CD14-positive monocyte (primary cell): ENCODE measurements at regions not wholly inside any gene's neighbourhood (a gene's known extent, or its start where the extent isn't known, plus 50 kb on each side); places are given as distances from the start of the nearest gene placed in this dataset.
"Not testable (repeated sequence)": the region's sequence is repeated elsewhere in the genome, so short reads cannot be mapped to it uniquely, and the experiment has no call there.

Source experiments
- DNase-seq, 3 donors: peaks; one replicate each; pipeline ENCODE4 v3.0.0-alpha.2; 2011 to 2022
- H2AFZ ChIP-seq: 2 replicates; pipeline ENCODE4 v1.6.0; 2012; ENCODE audit warnings: mild to moderate bottlenecking, low read depth, low read length, inconsistent platforms; ENCODE audit not compliant: insufficient read depth, poor library complexity, severe bottlenecking
- H3K27ac ChIP-seq, 2 donors: 1 replicate in 1 of 2; 2 replicates in 1 of 2; pipeline ENCODE4 v1.5.1; 2012 to 2013; ENCODE audit warnings: low read length in 2 of 2, control low read depth in 1 of 2, inconsistent platforms in 1 of 2, low read depth in 1 of 2, mild to moderate bottlenecking in 1 of 2
- H3K27me3 ChIP-seq, 2 donors: one replicate each; pipeline versions ENCODE4 v1.6.0 to v1.6.1; 2011 to 2013; ENCODE audit warnings: low read length in 2 of 2; ENCODE audit not compliant: control insufficient read depth in 2 of 2, insufficient read depth in 2 of 2
- H3K36me3 ChIP-seq, 2 donors: replicated peaks in 1 of 2; 1 replicate in 1 of 2; 2 replicates in 1 of 2; pipeline versions ENCODE4 v1.5.1 to v1.6.1; 2012 to 2013; ENCODE audit warnings: low read length in 2 of 2, control low read depth in 1 of 2, inconsistent platforms in 1 of 2, mild to moderate bottlenecking in 1 of 2; ENCODE audit not compliant: insufficient read depth in 2 of 2, control insufficient read depth in 1 of 2
- H3K4me1 ChIP-seq, 2 donors: 1 replicate in 1 of 2; 2 replicates in 1 of 2; pipeline versions ENCODE4 v1.5.1 to v1.6.1; 2012 to 2013; ENCODE audit warnings: low read length in 2 of 2, control low read depth in 1 of 2, inconsistent platforms in 1 of 2, mild to moderate bottlenecking in 1 of 2, moderate library complexity in 1 of 2; ENCODE audit not compliant: insufficient read depth in 2 of 2, control insufficient read depth in 1 of 2
- H3K4me2 ChIP-seq: replicated peaks from 2 replicates; pipeline ENCODE3; 2012; ENCODE audit warnings: low read length, moderate library complexity, mild to moderate bottlenecking; ENCODE audit not compliant: poor library complexity, severe bottlenecking; ENCODE audit errors: extremely low read depth
- H3K4me3 ChIP-seq, 3 experiments: fragments of 200-600 bp in 1 of 3; sonication (generic) in 1 of 3; replicated peaks in 1 of 3; 1 replicate in 2 of 3; 2 replicates in 1 of 3; pipeline ENCODE4 v1.5.1; 2011 to 2013; ENCODE audit warnings: low read length in 3 of 3, mild to moderate bottlenecking in 3 of 3, control low read depth in 2 of 3, low read depth in 2 of 3, inconsistent platforms in 1 of 3, moderate library complexity in 1 of 3
- H3K79me2 ChIP-seq: 2 replicates; pipeline ENCODE4 v1.6.0; 2012; ENCODE audit warnings: mild to moderate bottlenecking, control low read depth, inconsistent platforms, low read length, moderate library complexity; ENCODE audit not compliant: insufficient read depth
- H3K9ac ChIP-seq: 2 replicates; pipeline ENCODE4 v1.6.0; 2017; ENCODE audit warnings: low read length, mild to moderate bottlenecking; ENCODE audit not compliant: insufficient read depth, poor library complexity, severe bottlenecking
- H3K9me3 ChIP-seq, 2 donors: replicated peaks in 1 of 2; 1 replicate in 1 of 2; 2 replicates in 1 of 2; pipeline versions ENCODE4 v1.5.1 to v1.6.1; 2012 to 2013; ENCODE audit warnings: low read length in 2 of 2, control low read depth in 1 of 2; ENCODE audit not compliant: control insufficient read depth in 1 of 2, insufficient read depth in 1 of 2
- H4K20me1 ChIP-seq: 2 replicates; pipeline ENCODE4 v1.6.0; 2012; ENCODE audit warnings: mild to moderate bottlenecking, low read length, control low read depth, moderate library complexity; ENCODE audit not compliant: insufficient read depth
- H3K27ac Mint-ChIP-seq, 7 donors: one replicate each; pipeline ENCODE4 v1.8.0; 2020; ENCODE audit warnings: mild to moderate bottlenecking in 7 of 7, mixed read lengths in 7 of 7, moderate library complexity in 6 of 7, inconsistent platforms in 2 of 7
- H3K27me3 Mint-ChIP-seq, 3 donors: one replicate each; pipeline ENCODE4 v1.8.0; 2021 to 2022; ENCODE audit warnings: low read depth in 3 of 3, mild to moderate bottlenecking in 3 of 3, mixed read lengths in 3 of 3, moderate library complexity in 3 of 3, inconsistent platforms in 1 of 3
- H3K36me3 Mint-ChIP-seq, 2 donors: one replicate each; pipeline ENCODE4 v1.8.0; 2020; ENCODE audit warnings: mixed read lengths in 2 of 2, inconsistent platforms in 1 of 2, mild to moderate bottlenecking in 1 of 2
- H3K4me1 Mint-ChIP-seq: one replicate; pipeline ENCODE4 v1.8.0; 2020; ENCODE audit warnings: mild to moderate bottlenecking, mixed read lengths
- H3K4me3 Mint-ChIP-seq, 2 donors: one replicate each; pipeline ENCODE4 v1.8.0; 2020; ENCODE audit warnings: mild to moderate bottlenecking in 2 of 2, mixed read lengths in 2 of 2, moderate library complexity in 1 of 2
- H3K9me3 Mint-ChIP-seq, 7 donors: one replicate each; pipeline ENCODE4 v1.8.0; 2020 to 2022; ENCODE audit warnings: mixed read lengths in 7 of 7, mild to moderate bottlenecking in 6 of 7, moderate library complexity in 6 of 7, inconsistent platforms in 2 of 7
- CTCF ChIP-seq: fragments of 200-600 bp; IDR thresholded peaks from one replicate; pipeline ENCODE4 v1.8.0; 2022; ENCODE audit warnings: antibody characterized with exemption, mild to moderate bottlenecking
- WGBS: methylation state at CpG from one replicate; pipeline ENCODE4 v1.1.5; 2013; ENCODE audit warnings: missing lambda C conversion rate; ENCODE audit not compliant: insufficient coverage; 5-methylcytosine and 5-hydroxymethylcytosine counted together
- intact Hi-C, 2 donors: fragments of 100-400 bp; cut with micrococcal nuclease; formaldehyde crosslinking; loops; one replicate each; pipeline versions ENCODE4 v1.15.0 to v1.15.1; 2023

- no peak overlapping the region for H3K9ac ChIP-seq
- H3K27me3 ChIP-seq = no peaks in the 10 kb centered on the region
- Mint-ChIP-seq H3K4me1 (no peaks in the 10 kb centered on the region), H3K27ac (no peak overlapping the region), H3K4me3 (no peak overlapping the region), H3K36me3 (no peaks in the 10 kb centered on the region), H3K27me3 (no peaks in the 10 kb centered on the region), H3K9me3 (peaks cover 0 to 7% (median 2%) of the 10 kb centered on the region in 7 donors)
- no peak overlapping the region for H3K4me3 ChIP-seq
- H2AFZ ChIP-seq = no peak overlapping the region
- H3K79me2 ChIP-seq = no peaks in the 10 kb centered on the region
- intact Hi-C loops = loop anchor here in 1 of 2 donors (10.0 kb wide), 1 partner anchor 59 kb away; no protein-coding TSS in a partner anchor
- no peak overlapping the region for H3K4me2 ChIP-seq
- H3K4me1 ChIP-seq = no peaks in the 10 kb centered on the region
- H3K27ac ChIP-seq = no peak overlapping the region
- no peaks in the 10 kb centered on the region for H4K20me1 ChIP-seq
- H3K9me3 ChIP-seq = peaks cover 0 to 1% of the 10 kb centered on the region in 2 donors
- TF ChIP-seq CTCF = no peak
- DNase-seq = no peak
- WGBS = 67% methylated on average over 1 of the region's 4 CpGs
- no peaks in the 10 kb centered on the region for H3K36me3 ChIP-seq
Observed at GRCh38 chr9:28503573-28503972, 930.3 kb upstream of the C9orf72 start.

GRCh38 chr9:28518439-28518838 lies 945.2 kb upstream of the C9orf72 start:
- DNase-seq = no peak
- H3K27me3 ChIP-seq = no peaks in the 10 kb centered on the region
- H4K20me1 ChIP-seq = no peaks in the 10 kb centered on the region
- no peak overlapping the region for H3K4me3 ChIP-seq
- H3K4me2 ChIP-seq = no peak overlapping the region
- no peaks in the 10 kb centered on the region for H3K27me3 Mint-ChIP-seq
- H3K36me3 ChIP-seq = no peaks in the 10 kb centered on the region
- peaks cover 0 to 14% (median 4%) of the 10 kb centered on the region in 7 donors for H3K9me3 Mint-ChIP-seq
- no peak overlapping the region for H3K4me3 Mint-ChIP-seq
- no peak overlapping the region for H3K27ac Mint-ChIP-seq
- no peaks in the 10 kb centered on the region for H3K4me1 ChIP-seq
- H2AFZ ChIP-seq = no peak overlapping the region
- no peaks in the 10 kb centered on the region for H3K79me2 ChIP-seq
- no CpG with 5 or more reads among the region's 3 CpGs for WGBS
- H3K4me1 Mint-ChIP-seq = no peaks in the 10 kb centered on the region
- H3K9ac ChIP-seq = no peak overlapping the region
- H3K36me3 Mint-ChIP-seq = no peaks in the 10 kb centered on the region
- intact Hi-C loops = no loop called here
- TF ChIP-seq CTCF = no peak
- peaks cover 3 to 12% of the 10 kb centered on the region in 2 donors for H3K9me3 ChIP-seq
- H3K27ac ChIP-seq = no peak overlapping the region

- H3K9ac ChIP-seq, H3K27me3 ChIP-seq, H3K9me3 Mint-ChIP-seq, H3K27ac ChIP-seq, H3K4me1 Mint-ChIP-seq, H4K20me1 ChIP-seq, H3K79me2 ChIP-seq, intact Hi-C loops, H3K4me3 Mint-ChIP-seq, H3K9me3 ChIP-seq, H3K4me3 ChIP-seq, H3K36me3 Mint-ChIP-seq, H3K4me2 ChIP-seq, H2AFZ ChIP-seq, DNase-seq, H3K36me3 ChIP-seq, H3K27ac Mint-ChIP-seq, H3K4me1 ChIP-seq, H3K27me3 Mint-ChIP-seq: not testable (repeated sequence)
- 100% methylated on average over 3 of the region's 6 CpGs for WGBS
Observed at GRCh38 chr9:28524309-28524708, 951.0 kb upstream of the C9orf72 start.
